Kidney epithelial cell (primary cell): ENCODE measurements at regions not wholly inside any gene's neighbourhood (a gene's known extent, or its start where the extent isn't known, plus 50 kb on each side); places are given as distances from the start of the nearest gene placed in this dataset.

ENCODE experiments used
- DNase-seq: peaks from one replicate; pipeline ENCODE4 v3.0.0-alpha.2; 2010; ENCODE audit warnings: low read depth
- H3K27me3 ChIP-seq: 2 replicates; pipeline ENCODE4 v1.6.0; 2011; ENCODE audit warnings: low read length; ENCODE audit not compliant: control insufficient read depth, insufficient read depth
- H3K36me3 ChIP-seq: 2 replicates; pipeline ENCODE4 v1.5.1; 2011; ENCODE audit warnings: low read length; ENCODE audit not compliant: control insufficient read depth, insufficient read depth
- H3K4me3 ChIP-seq: 2 replicates; pipeline ENCODE4 v1.5.1; 2011; ENCODE audit warnings: low read depth, mild to moderate bottlenecking, control low read depth, low read length
- CTCF ChIP-seq: IDR thresholded peaks from 2 replicates; pipeline ENCODE4 v1.5.1; 2011; ENCODE audit warnings: mild to moderate bottlenecking, moderate library complexity, low read length, control low read depth, inconsistent platforms; ENCODE audit not compliant: insufficient read depth, poor library complexity, severe bottlenecking

GRCh38 chr16:86990451-86990850, 326.7 kb downstream of the C16orf95 start:
- H3K27me3 ChIP-seq = no peaks in the 10 kb centered on the region
- no peak for TF ChIP-seq CTCF
- DNase-seq = peak; percentile 45

GRCh38 chr16:86991679-86992078, 325.5 kb downstream of the C16orf95 start:
- H3K27me3 ChIP-seq = no peaks in the 10 kb centered on the region
- no peaks in the 10 kb centered on the region for H3K36me3 ChIP-seq
- TF ChIP-seq CTCF = no peak
- peak; percentile 44 for DNase-seq
- H3K4me3 ChIP-seq = no peak overlapping the region

More at GRCh38 chr16:86990451-86990850, 326.7 kb downstream of the C16orf95 start:
- Histone ChIP-seq H3K36me3 (no peaks in the 10 kb centered on the region), H3K4me3 (no peak overlapping the region)

GRCh38 chr16:86992587-86992986, 324.6 kb downstream of the C16orf95 start:
- TF ChIP-seq CTCF = no peak
- DNase-seq = no peak

GRCh38 chr16:86993426-86994110, 323.6 kb downstream of the C16orf95 start:
- no peaks in the 10 kb centered on the region for H3K27me3 ChIP-seq
- no peak for TF ChIP-seq CTCF

More at GRCh38 chr16:86992587-86992986, 324.6 kb downstream of the C16orf95 start:
- Histone ChIP-seq H3K36me3 (no peaks in the 10 kb centered on the region), H3K4me3 (no peak overlapping the region), H3K27me3 (no peaks in the 10 kb centered on the region)

GRCh38 chr16:86994215-86994614, 323.0 kb downstream of the C16orf95 start:
- H3K36me3 ChIP-seq = no peaks in the 10 kb centered on the region
- no peak for DNase-seq
- H3K27me3 ChIP-seq = no peaks in the 10 kb centered on the region
- TF ChIP-seq CTCF = no peak
- no peak overlapping the region for H3K4me3 ChIP-seq

More at GRCh38 chr16:86993426-86994110, 323.6 kb downstream of the C16orf95 start:
- no peak for DNase-seq
- H3K36me3 ChIP-seq = no peaks in the 10 kb centered on the region
- no peak overlapping the region for H3K4me3 ChIP-seq
